Smooth muscle cell (in vitro differentiated cells): ENCODE measurements at regions not wholly inside any gene's neighbourhood (a gene's known extent, or its start where the extent isn't known, plus 50 kb on each side); places are given as distances from the start of the nearest gene placed in this dataset.

Experiments
- DNase-seq: peaks from one replicate; lab custom pipeline; 2025; ENCODE audit not compliant: unreplicated experiment; lab: John Stamatoyannopoulos, UW
- H2AFZ ChIP-seq: fragments of 200-600 bp; sonication (generic); 2 replicates; pipeline ENCODE4 v1.6.0; 2016; ENCODE audit warnings: antibody characterized with exemption, low read depth, mild to moderate bottlenecking
- H3F3A ChIP-seq: fragments of 200-600 bp; sonication (generic); 2 replicates; pipeline ENCODE4 v1.6.0; 2017; ENCODE audit warnings: antibody characterized with exemption, low read depth
- H3K27ac ChIP-seq: fragments of 200-600 bp; sonication (generic); 2 replicates; pipeline ENCODE4 v1.5.1; 2016; ENCODE audit warnings: low read depth, mild to moderate bottlenecking
- H3K27me3 ChIP-seq: fragments of 200-600 bp; sonication (generic); 2 replicates; pipeline ENCODE4 v1.6.1; 2016; ENCODE audit warnings: low read depth, mild to moderate bottlenecking
- H3K36me3 ChIP-seq: fragments of 200-600 bp; sonication (generic); 2 replicates; pipeline ENCODE4 v1.5.1; 2016; ENCODE audit warnings: low read depth
- H3K4me1 ChIP-seq: fragments of 200-600 bp; sonication (generic); 2 replicates; pipeline ENCODE4 v1.5.1; 2016; ENCODE audit warnings: low read depth
- H3K4me2 ChIP-seq: fragments of 200-600 bp; sonication (generic); 2 replicates; pipeline ENCODE4 v1.6.0; 2016; ENCODE audit warnings: mild to moderate bottlenecking
- H3K4me3 ChIP-seq: fragments of 200-600 bp; sonication (generic); 2 replicates; pipeline ENCODE4 v1.5.1; 2016; ENCODE audit warnings: mild to moderate bottlenecking
- H3K79me2 ChIP-seq: fragments of 200-600 bp; sonication (generic); 2 replicates; pipeline ENCODE4 v1.6.0; 2016; ENCODE audit warnings: low read depth, mild to moderate bottlenecking
- H3K9ac ChIP-seq: fragments of 200-600 bp; sonication (generic); 2 replicates; pipeline ENCODE4 v1.6.0; 2016; ENCODE audit warnings: low read depth
- H3K9me3 ChIP-seq: fragments of 200-600 bp; sonication (generic); replicated peaks from 2 replicates; pipeline ENCODE4 v1.5.1; 2016; ENCODE audit warnings: low read depth
- H4K20me1 ChIP-seq: fragments of 200-600 bp; sonication (generic); 2 replicates; pipeline ENCODE4 v1.6.0; 2016; ENCODE audit warnings: low read depth
- WGBS: methylation state at CpG from one replicate; pipeline ENCODE4 v1.1.7; 2016; ENCODE audit warnings: low lambda C conversion rate; 5-methylcytosine and 5-hydroxymethylcytosine counted together
- TF ChIP-seq, protein P1 (sequence below): fragments of 200-600 bp; sonication (generic); IDR thresholded peaks from 2 replicates; pipeline ENCODE4 v1.5.1; 2017; ENCODE audit warnings: borderline replicate concordance, mild to moderate bottlenecking, antibody characterized with exemption; ENCODE audit not compliant: insufficient read depth, poor library complexity, severe bottlenecking

DNA sequence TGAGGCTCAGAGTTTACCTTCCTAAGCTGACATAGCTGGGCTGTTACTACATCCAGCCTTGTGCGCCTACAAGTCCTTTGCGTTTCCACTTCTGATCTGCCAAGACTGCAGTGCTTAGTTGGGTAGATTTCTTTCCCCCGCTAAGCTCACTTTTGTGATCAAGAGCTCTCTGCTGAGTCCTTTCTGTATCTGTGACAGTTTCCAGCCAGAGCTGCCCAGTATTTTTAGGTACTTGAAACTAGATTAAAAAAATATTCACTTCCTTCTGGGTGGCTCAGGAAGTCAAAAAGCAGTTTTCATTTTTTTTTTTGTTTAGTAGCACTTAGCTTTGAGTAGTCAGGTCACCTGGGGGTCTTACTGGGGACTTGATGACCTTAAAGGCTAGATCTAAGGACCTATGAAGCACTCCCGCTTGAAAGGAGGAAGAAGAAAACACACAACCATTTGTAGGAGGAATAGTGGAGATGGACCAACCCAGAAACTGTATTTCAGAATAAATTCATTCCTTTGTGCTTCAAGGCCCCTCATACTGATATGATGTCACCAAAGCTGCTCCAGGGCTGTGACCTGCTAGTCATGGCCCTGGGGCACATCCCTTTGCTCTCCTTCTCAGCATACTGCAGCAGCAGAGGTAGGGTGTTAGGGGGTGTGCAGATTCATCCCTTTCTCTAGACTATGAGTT is 75.6 kb upstream of the HNF1B start:
- DNase-seq: no peak
- Histone ChIP-seq H3K9ac (no peak overlapping the region), H4K20me1 (no peaks in the 10 kb centered on the region), H3K4me1 (no peaks in the 10 kb centered on the region), H3K9me3 (no peaks in the 10 kb centered on the region), H3K4me3 (no peak overlapping the region), H3K27me3 (no peaks in the 10 kb centered on the region), H2AFZ (no peak overlapping the region), H3K4me2 (no peak overlapping the region), H3F3A (no peaks in the 10 kb centered on the region), H3K79me2 (no peaks in the 10 kb centered on the region), H3K36me3 (no peaks in the 10 kb centered on the region), H3K27ac (no peak overlapping the region)
- WGBS: 87% methylated on average over 4 of the region's 4 CpGs
- TF ChIP-seq, protein P1, sequence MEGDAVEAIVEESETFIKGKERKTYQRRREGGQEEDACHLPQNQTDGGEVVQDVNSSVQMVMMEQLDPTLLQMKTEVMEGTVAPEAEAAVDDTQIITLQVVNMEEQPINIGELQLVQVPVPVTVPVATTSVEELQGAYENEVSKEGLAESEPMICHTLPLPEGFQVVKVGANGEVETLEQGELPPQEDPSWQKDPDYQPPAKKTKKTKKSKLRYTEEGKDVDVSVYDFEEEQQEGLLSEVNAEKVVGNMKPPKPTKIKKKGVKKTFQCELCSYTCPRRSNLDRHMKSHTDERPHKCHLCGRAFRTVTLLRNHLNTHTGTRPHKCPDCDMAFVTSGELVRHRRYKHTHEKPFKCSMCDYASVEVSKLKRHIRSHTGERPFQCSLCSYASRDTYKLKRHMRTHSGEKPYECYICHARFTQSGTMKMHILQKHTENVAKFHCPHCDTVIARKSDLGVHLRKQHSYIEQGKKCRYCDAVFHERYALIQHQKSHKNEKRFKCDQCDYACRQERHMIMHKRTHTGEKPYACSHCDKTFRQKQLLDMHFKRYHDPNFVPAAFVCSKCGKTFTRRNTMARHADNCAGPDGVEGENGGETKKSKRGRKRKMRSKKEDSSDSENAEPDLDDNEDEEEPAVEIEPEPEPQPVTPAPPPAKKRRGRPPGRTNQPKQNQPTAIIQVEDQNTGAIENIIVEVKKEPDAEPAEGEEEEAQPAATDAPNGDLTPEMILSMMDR: no peak

DNA sequence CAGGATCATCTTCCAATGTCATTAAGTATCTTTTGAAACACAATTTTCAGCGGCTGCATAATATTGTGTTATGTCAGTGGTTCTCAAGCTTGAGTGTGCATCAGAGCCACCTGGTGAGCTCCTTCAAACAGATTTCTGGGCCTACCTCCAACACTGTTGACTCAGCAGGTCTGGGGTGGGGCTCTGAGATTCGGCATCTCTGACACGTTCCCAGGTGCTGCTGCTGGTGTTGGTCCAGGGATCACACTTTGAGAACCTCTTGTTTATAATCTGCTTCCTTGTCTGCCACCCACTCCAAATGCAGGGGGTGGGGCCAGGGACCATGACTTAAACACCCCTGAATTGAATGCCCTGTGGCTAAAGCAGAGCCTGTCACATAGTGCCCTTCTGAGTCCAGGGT is 73.8 kb upstream of the HNF1B start:
- H4K20me1 ChIP-seq: no peaks in the 10 kb centered on the region
- WGBS: 79% methylated on average over 3 of the region's 3 CpGs
- DNase-seq: no peak

DNA sequence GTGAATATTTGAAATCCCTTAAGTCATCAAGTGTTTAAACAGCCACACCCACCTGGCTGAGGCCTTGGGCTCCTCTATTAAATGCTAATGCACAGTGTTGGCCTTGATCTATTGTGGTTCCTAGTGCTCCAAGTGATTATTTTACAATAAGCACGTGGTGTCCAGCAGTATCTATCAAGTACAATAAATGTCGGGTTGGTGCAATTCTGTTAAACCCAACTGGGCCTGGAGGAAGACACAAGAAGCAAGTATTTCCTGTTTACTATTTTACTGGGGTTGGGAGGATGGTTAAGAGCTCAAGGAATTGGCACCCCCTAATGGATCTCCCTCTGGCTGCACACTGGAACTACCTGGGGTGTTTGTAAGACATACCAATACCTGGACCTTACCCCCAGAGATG is 72.1 kb upstream of the HNF1B start:
- Histone ChIP-seq H3K4me1 (no peaks in the 10 kb centered on the region), H3K27me3 (no peaks in the 10 kb centered on the region), H4K20me1 (no peaks in the 10 kb centered on the region), H3K4me2 (no peak overlapping the region), H3K9ac (no peak overlapping the region), H3K79me2 (no peaks in the 10 kb centered on the region), H3K36me3 (no peaks in the 10 kb centered on the region), H3K4me3 (no peak overlapping the region), H3K27ac (no peak overlapping the region), H3K9me3 (no peaks in the 10 kb centered on the region), H3F3A (no peaks in the 10 kb centered on the region), H2AFZ (no peak overlapping the region)
- TF ChIP-seq, protein P1: no peak
- WGBS: 58% methylated on average over 2 of the region's 2 CpGs
- no peak for DNase-seq

More for the DNA sequence above, 73.8 kb upstream of the HNF1B start:
- Histone ChIP-seq H3K9ac (no peak overlapping the region), H3K27ac (no peak overlapping the region), H2AFZ (no peak overlapping the region), H3K4me1 (no peaks in the 10 kb centered on the region), H3K4me2 (no peak overlapping the region), H3K9me3 (no peaks in the 10 kb centered on the region), H3K4me3 (no peak overlapping the region), H3K36me3 (no peaks in the 10 kb centered on the region), H3K27me3 (no peaks in the 10 kb centered on the region), H3K79me2 (no peaks in the 10 kb centered on the region), H3F3A (no peaks in the 10 kb centered on the region)
- TF ChIP-seq, protein P1: no peak

DNA sequence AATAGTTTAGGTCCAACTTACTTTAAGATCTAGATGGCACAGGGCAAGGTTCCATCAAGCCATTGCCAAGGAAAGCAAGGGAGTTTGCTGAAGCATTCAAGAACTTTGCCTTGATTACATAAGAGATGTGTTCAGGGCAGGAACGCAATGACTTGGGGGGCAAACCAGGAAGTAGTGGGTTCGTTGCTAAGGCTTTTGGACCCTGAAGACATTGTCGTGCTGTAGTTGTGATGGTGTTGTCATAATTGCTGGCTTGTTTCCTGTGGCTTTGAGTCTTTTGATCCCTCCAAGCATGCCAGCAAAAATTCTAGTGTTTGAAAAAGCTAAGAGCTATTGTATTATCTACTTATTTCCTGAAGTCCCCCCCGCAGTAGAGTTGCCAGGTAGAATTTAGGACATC is 70.7 kb upstream of the HNF1B start:
- no peaks in the 10 kb centered on the region for H3K4me1 ChIP-seq
- 86% methylated on average over 4 of the region's 4 CpGs for WGBS
- no peak overlapping the region for H3K4me3 ChIP-seq
- no peak overlapping the region for H3K27ac ChIP-seq
- no peaks in the 10 kb centered on the region for H3F3A ChIP-seq
- H4K20me1 ChIP-seq: no peaks in the 10 kb centered on the region
- no peak for DNase-seq
- H3K27me3 ChIP-seq: no peaks in the 10 kb centered on the region
- no peaks in the 10 kb centered on the region for H3K36me3 ChIP-seq
- H3K79me2 ChIP-seq: no peaks in the 10 kb centered on the region
- no peak overlapping the region for H3K4me2 ChIP-seq
- no peak overlapping the region for H3K9ac ChIP-seq
- TF ChIP-seq, protein P1: no peak
- H2AFZ ChIP-seq: no peak overlapping the region
- H3K9me3 ChIP-seq: no peaks in the 10 kb centered on the region
